GM21786 (cell line): ENCODE measurements at regions not wholly inside any gene's neighbourhood (a gene's known extent, or its start where the extent isn't known, plus 50 kb on each side); places are given as distances from the start of the nearest gene placed in this dataset.
"Not testable (repeated sequence)": the region's sequence is repeated elsewhere in the genome, so short reads cannot be mapped to it uniquely, and the experiment has no call there.

ENCODE experiments used
- ATAC-seq: cut with Tn5 transposase; IDR thresholded peaks from one replicate; pipeline ENCODE4 v1.9.1; 2021; ENCODE audit not compliant: unreplicated experiment

DNA sequence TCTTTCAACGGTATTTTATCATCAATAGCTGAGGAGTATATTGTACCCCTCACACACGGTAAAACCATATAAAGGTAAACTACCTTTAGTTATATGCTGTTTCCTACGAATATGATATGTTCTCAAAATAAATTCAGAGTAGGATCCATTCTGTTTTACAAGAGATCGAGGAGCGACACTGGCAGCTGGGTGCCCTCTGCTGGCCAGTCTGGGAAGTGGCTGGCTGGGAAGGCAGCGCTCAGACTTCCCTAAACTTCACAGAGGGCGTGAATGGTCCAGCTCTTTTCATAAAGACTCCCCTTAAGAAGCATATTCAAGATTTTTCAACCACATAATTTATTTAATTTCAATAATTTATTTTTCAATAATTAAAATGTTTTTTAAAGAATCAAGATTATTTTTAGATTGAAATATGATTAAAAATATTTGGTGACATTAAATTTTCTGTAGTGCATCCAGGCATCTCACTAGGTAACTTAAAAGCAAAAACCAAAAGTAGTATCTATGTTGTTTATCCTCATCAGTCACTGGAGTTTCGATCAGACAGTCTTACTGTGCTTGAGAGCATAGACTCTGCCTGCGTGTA, 187.5 kb upstream of the PDE10A start:
- ATAC-seq: peak; percentile 79

DNA sequence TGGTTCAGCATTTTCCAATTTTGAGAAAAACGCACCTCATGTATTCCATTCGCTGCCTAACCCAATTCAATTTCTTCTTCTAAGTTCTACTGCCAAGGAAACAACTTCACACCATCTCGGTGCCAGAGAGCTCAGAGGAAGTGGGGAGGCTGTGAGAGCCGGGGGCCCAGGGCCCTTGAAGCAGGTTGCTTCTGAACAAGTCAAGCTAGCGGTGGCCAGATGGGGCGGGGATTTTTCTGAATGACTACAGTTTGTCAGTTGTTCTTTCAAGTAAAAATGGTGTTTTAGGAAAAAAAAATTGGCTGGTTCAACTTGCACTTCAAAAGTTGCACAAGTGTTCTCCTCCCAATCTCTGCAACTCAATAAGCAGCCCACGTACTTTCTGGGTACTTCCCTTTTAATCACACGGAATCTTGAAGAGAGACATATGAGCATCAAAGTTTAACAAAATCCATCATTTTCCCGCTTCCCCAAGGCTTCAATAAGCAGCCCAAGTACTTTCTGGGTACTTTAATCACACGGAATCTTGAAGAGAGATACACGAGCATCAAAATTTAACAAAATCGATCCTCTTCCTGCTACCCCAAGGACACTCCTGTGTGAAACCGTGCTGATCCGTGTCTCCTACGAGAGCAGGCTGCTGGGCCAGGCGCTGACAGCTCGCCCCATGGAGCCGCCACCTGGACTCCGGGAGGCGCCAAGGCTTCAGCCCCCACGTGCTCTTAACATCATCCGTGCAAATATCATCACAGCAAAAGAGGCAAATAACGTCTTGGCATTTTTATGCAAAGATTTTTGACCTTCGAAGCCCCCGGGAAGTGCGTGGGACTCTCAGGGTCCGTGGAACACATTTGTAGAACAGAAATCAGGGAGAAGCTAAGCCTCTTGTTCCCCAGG, 186.7 kb upstream of the PDE10A start:
- ATAC-seq: no peak

DNA sequence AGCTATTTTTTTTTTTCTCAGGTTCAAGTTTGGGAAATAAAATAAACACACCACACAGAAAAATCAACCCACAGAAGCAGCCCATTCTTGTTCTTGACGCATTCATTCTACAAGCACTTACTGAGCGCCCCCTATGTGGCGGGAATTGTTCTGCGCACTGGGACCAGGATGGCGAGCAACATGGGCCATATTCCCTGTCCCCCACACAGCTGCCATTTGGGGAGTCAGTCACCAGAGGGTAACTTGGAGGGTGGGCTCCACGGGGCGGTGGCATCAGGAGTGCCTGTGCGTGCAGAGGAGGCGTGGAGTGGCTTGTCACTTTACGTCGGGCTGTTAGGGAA, 185.0 kb upstream of the PDE10A start:
- no peak for ATAC-seq

DNA sequence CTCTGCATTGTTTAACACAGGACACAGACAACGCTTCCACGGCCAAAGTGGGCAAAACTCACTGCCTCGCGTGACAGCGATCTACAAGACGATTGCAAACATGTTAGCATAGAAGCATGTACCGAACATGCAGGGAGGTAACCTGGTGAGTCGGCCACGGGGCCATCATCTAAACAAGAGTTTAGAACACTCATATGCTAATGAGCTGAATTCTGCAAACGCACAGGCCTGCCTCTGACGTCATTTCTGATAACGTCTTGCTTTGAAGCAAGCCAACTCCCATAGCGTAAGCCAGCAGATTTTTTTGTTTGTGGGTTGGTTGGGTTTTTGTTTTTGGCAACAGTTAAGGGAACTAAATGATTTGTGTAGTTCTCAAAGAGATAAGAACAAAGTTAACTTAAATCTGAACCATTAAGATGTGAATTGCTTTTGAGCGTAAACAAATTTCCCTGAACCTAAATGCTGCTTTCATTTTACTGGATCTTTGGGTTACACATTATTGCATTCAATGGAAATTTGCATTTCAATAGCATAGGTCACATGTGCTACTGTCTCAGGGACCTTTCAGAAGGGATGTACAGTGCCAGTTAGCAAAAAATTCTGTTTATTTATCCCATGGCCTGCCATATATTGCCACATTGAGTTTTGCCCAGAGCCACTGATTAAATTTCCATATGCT, 184.5 kb upstream of the PDE10A start:
- no peak for ATAC-seq

DNA sequence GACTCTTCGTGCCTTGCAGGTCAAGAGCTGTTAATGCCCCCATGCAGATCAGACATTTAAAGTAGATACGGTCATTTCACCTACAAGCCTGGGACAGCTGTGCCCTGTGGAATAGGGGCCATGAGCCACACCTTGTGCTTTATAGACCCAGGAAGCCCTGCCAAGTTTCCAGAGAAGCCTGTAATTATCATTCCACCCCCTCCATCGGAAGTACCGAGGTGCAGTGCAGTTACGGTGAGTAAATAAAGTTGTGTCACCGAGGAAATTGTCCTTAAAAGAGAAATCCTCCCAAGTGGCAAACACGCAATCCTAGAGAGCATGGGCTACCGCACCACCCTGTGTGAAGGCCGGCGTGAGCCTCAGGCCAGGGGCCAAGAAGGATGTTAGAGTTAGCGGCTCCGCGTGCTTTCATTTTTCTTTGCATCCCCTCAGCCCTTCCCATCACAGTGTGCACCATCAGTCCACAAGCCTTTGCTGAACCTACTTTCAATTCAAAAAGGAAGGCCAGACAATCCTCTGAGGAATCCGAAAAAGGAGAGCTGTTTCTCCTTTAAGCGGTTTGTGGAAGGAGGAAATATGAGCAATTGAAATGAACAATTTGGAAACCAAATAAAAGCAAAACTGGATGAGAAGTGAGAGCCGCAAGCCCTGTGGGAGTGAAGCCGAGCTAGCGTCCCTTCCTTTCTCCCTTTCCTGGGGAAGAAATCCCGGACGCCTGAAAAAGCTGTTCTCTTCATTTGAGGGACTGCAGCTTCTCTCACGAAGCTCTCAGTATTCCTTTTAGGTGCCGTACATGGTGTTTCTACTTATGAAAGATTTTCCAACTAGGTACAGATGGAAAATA, 183.3 kb upstream of the PDE10A start:
- ATAC-seq: no peak

DNA sequence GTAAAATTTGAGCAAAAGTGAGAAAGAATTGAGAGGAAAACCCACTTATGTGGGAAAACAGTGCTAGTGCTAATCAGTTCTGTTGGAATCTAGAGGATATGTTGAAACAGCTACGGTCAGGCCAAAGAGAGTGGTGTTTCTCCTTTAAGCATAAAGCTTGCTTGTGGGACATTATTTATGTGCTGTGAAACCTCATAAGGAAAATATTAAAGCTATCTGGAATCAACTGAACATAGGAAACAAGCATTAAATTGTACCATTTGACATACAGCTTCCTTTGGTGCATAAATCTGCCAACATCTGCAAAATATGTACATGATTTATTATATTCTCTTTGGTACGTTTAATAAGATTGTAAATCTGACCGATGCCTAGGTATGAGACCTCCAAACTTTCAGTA, 182.5 kb upstream of the PDE10A start:
- ATAC-seq: no peak

DNA sequence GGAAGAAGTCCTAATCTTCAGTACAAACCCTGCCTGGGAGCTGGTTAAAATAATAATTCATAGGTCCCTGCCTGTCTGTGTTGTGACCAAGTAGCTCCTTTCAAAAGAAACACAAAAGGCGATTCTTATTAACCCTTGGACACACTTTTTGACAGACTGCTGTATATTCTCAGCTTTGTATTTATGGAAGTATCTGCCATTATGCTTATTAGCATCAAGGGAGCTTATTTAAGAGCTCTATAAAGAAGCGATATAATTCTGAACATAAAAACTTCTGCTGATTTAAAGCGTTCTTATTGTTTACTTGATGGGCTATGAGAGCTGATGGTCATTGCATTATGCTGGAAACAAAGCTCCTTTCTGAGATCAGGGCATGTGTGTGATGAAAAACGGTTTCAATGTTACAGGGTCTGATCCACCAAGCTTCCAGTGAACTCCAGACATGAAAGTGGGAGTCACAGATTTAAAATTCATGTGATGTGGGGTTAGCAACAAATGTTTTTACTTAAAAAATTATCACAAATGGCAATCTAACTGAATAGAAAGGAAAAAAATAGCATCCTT, 181.8 kb upstream of the PDE10A start:
- no peak for ATAC-seq

DNA sequence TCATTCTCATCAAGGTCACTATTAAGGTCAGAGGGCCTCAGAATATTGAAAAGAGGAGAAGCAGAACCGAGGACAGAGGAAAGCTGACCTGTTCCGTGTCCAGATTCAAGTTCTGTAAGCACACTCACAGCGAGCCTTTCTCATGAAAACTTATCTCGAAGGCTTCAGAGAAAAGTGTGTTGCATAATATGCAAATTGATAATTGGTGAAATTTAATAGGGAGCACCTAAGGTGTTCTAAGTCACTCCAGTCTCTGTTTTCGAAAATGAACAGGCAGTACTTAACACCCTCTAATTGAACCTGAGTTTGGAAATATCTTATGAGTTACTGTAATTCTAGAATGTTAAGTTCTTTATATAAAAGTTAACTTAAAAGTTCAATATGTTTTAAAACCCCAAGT, 181.2 kb upstream of the PDE10A start:
- ATAC-seq: no peak

DNA sequence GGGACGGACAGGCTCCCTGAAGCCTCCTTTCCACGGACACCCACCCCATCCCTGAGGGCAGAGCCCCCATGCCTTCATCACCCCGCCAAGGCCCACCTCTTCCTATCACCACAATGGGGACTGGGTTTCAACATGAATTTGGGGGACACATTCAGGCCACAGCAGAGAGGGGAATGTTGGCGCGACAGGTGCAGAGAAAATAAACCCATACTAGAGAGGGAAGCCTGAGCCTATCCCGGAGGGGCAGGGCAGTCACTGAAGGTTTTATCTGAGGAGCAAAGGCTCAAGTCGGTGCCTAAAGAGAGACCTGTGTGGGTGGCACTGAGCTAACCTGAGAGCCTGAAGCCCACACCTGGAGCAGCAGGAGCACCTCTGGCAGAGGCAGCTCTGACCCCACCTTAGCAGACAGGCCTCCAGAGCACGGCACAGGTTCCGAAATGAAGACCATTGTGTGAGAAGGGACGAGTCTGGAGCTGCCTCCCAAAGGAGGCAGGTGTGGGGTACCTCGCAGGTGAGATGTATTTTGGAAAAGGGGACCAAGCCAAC, 180.6 kb upstream of the PDE10A start:
- no peak for ATAC-seq

DNA sequence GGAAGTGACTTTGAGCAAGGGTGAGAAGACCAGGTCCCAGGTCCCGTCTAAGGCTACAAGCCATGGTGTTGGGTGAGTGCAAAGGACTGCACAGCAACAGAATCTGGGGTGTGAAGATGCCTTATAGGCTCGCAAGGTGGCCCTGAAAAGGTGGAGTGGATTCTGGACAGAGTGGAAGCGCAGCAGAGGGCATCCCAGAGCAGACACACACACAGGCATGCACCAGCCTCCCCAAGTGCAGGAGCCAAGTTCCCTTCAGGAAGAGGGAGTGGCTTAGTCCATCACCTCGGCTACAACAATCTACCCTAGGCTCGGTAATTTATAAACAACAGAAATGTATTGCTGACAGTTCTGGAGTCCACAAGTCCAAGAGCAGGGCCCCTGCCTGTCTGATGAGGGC, 180.1 kb upstream of the PDE10A start:
- ATAC-seq: no peak

DNA sequence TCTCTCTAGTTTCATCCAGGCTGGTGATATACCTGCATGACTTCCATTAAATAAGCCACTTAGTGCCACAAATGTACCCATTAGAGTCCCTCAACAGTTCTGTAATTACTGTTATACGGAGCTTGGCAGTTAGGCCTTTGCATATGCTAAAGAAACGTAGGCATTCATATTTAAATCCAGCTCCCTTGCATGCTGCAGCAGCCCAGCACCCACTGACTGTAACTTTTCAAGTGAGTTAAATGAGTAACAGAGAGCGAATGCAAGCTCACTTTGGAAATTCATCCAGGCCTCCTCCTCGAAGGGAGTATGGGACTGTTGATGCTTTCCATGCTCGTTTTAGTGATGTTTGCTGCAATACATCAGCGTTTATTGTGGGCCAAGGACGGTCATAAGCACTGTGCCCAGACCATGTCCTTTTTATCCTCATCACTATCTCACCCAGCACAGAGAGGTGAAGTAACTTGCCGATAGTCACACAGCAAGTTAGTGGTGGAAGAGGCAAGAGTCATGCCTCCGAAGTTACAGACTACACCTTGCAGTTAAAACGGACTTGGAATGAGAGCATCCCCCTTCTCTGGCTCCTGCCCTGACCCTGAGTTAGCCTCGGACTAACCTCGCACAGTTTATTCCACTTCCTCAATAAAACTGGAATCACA, 179.4 kb upstream of the PDE10A start:
- ATAC-seq: no peak

DNA sequence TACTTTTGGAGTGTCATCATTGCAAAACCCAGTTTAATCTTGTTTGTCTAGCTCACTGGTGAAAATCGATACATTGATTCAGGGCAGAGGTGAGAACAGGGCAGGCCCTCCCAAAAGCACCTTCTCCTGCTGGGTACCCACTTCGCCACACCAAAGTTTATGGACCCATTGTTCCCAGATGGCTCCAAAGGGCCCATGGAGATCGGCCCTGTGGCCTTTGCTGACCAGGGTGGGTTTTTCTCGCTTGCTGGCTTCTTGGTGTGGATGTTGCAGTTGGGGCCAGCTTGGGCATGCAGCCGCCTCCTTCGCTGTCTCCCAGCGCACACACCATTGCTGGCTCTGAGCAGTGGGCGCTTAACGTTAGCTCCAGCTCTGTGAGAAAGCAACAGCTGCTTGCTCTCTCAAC, 178.1 kb upstream of the PDE10A start:
- no peak for ATAC-seq

DNA sequence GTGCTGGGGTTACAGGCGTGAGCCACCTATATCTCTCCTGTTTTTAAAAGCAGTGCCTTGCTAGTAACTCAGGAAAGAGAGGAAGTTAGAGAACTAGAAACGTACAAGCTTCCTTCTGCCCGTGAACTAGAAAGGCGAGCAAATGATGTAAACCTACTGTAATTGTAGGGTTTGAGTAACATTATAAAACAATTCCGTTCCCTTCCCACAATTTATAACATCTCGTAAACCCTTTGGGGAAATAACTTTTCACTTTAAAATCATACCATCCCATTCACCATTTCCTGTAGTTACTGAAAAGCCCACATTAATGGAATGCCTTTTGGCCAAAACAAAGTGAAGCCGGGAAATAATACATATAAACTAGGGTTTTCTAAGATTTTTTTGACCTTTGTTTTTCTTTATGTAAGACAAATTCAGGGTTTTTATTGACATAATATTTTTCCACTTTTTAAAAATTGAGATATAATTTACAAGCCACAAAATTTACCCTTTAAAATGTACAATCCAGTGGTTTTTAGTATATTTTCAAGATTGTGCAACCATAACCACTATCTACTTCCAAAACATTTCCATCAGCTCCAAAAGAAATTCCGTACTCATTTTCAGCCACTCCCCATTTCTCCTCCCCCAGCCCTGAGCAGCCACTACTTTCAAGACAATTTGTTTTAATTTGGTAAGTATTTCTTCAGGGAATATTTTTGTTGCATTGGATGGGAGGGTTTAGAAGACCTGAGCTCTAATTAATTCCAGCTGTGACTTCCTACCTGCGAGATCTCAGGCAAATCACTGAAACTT, 175.1 kb upstream of the PDE10A start:
- no peak for ATAC-seq

DNA sequence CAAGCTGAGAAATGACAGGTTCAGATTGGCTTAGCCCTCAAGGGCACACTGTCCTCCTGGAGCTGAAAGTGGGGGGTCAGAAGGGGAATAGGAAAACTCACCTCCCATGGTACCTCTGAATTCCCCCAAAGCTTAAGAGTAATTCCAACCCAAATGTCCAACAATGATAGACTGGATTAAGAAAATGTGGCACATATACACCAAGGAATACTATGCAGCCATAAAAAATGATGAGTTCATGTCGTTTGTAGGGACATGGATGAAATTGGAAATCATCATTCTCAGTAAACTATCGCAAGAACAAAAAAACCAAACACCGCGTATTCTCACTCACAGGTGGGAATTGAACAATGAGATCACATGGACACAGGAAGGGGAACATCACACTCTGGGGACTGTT, 173.6 kb upstream of the PDE10A start:
- not testable (repeated sequence) for ATAC-seq

DNA sequence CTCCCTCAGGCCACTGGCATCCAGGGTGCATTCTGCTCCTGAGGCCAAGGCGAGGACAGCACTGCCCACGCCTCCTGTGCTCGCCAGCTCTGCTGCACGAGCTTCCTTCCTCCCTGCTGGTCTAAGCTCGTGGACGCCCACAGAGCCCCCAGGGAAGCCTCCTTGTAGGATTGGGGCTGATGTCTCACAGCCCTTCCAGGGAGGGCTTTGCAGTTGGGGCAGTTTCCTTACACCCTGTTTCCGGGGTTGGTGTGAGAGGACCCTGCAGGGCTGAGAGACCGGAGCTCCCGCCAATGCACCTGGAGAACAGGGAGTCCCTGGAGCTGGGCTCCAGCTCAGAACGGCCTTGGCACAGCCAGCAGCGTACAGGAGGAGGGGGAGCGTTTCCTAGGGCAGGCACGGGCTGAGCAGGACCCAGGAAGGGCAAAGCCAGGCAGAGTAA, 172.4 kb upstream of the PDE10A start:
- no peak for ATAC-seq

DNA sequence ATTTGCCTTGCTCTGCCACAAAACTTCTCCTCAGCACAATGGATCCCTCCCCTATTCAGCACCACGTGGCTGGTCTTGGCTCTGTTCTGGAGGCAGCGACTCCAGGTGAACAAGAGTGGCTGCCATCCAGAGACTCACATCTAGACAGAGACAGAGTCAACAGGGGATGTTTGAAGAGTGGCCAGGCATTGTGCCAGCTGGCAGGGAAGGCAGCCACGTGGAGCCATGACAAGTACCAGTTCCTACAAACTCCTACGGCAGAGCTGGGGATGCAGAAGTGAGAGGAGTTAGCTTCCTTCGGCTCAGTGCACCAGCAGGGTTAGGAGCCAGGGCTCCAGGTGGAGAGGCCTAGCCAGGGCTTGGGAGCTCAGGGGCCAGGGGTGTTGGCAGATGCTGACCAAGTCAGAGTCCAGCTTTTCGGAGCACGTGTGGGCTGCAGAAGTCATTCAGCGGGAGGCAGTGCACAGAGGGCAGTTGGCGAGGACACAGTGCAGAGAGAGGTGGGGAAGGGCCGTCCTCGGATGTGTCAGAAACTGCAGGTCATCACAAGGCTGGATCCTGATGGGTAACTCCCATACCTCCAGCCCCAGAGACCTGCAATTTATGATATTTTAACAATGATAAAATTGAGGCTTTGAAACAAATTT, 171.7 kb upstream of the PDE10A start:
- ATAC-seq: no peak

DNA sequence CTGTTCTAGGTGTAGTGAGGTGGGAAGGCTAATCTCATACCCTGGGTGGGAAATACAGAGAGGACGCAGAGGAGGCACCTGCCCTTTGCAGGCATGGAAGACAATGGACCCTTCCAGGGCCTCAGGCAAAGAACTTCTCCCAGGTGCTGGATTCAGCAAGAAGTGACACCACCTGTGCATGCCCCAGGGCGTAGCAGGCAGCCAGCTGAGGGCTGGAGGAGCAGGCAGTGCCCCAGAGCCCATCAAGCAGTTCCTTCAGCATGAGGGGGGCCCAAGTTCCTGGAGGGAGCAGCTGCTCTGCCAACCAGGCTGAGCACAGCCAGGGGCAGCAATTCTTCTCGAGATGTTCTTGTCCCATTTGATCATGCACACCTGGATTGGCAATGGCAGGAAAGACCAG, 170.3 kb upstream of the PDE10A start:
- no peak for ATAC-seq

DNA sequence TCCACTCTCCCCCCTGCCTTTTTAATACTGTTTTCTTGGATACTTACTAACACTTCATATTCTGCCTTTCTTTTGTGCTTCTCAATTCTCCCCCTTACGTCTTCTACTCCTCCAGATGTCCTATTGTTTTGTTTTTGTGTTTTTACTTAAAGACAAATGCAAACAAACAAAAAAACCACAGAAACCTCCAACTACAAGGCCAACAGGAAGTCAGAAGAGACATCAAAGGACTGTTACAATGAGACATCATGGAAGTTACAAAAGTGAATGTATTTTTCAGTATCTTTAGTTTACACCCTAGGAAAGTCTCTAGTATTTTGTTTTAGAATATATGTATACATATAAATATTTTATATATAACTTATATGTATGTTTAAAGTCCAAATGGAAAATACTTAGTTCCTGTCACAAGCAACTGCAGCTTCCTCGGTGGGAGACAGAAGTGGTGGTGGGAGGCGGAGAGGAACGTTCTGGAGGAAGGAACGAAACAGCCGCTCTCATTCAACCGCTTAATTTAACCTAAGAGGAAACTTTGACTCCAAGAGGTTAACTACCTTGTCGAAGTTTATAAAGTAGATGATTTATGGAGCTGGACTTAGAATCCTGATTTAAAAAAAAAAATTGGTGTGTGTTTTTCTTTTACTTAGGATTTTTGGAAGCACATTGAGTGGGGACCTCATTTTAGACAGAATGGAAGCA, 168.9 kb upstream of the PDE10A start:
- no peak for ATAC-seq
